ENCODE measurements at regions not wholly inside any gene's neighbourhood (a gene's known extent, or its start where the extent isn't known, plus 50 kb on each side); places are given as distances from the start of the nearest gene placed in this dataset.

GRCh38 chr11:104410336-104410735 is 246.4 kb upstream of the PDGFD start:
- no peaks in the 10 kb centered on the region for H3K9me3 ChIP-seq
- no peak for TF ChIP-seq CTCF (IDR thresholded peaks at IDR 0.05)
- H3K36me3 ChIP-seq (ENCODE audit: insufficient read depth in 1 of 2, low read depth in 1 of 2): no peaks in the 10 kb centered on the region
- H3K27me3 ChIP-seq (ENCODE audit: insufficient read depth in 3 of 3, low read length in 2 of 3): no peaks in the 10 kb centered on the region
- H3K27ac ChIP-seq: no peak overlapping the region
- WGBS, 3 donors: 75 to 89% (median 79%) methylated on average over 2 of the region's 2 CpGs
- intact Hi-C loops (cut with DNase I): no loop called here
- no peak for ATAC-seq
- H3K4me1 ChIP-seq: no peaks in the 10 kb centered on the region
- no peak for DNase-seq
- H3K4me3 ChIP-seq: no peak overlapping the region

- Histone ChIP-seq H3K36me3 (ENCODE audit: insufficient read depth in 1 of 2, low read depth in 1 of 2) (no peaks in the 10 kb centered on the region), H3K9me3 (no peaks in the 10 kb centered on the region), H3K27ac (no peak overlapping the region), H3K4me3 (no peak overlapping the region), H3K27me3 (ENCODE audit: insufficient read depth in 3 of 3, low read length in 2 of 3) (no peaks in the 10 kb centered on the region), H3K4me1 (no peaks in the 10 kb centered on the region)
- intact Hi-C loops (cut with DNase I): no loop called here
- DNase-seq: no peak
- TF ChIP-seq CTCF (IDR thresholded peaks at IDR 0.05): no peak
- 27 to 45% (median 29%) methylated on average over 1 of the region's 1 CpG for WGBS, 3 donors
- ATAC-seq: no peak
These were observed 244.7 kb upstream of the PDGFD start for GRCh38 chr11:104408630-104409029.

GRCh38 chr11:104405277-104405676 is 241.3 kb upstream of the PDGFD start:
- WGBS, 3 donors: 50 to 64% (median 61%) methylated on average over 1 of the region's 1 CpG
- no peaks in the 10 kb centered on the region for H3K4me1 ChIP-seq
- no peak for ATAC-seq
- H3K4me3 ChIP-seq: no peak overlapping the region
- TF ChIP-seq CTCF (IDR thresholded peaks at IDR 0.05): no peak
- no peak overlapping the region for H3K27ac ChIP-seq
- no peaks in the 10 kb centered on the region for H3K27me3 ChIP-seq (ENCODE audit: insufficient read depth in 3 of 3, low read length in 2 of 3)
- intact Hi-C loops (cut with DNase I): no loop called here
- H3K9me3 ChIP-seq: no peaks in the 10 kb centered on the region
- no peak for DNase-seq
- no peaks in the 10 kb centered on the region for H3K36me3 ChIP-seq (ENCODE audit: insufficient read depth in 1 of 2, low read depth in 1 of 2)

GRCh38 chr11:104404231-104405175 is 240.6 kb upstream of the PDGFD start:
- Histone ChIP-seq H3K27me3 (ENCODE audit: insufficient read depth in 3 of 3, low read length in 2 of 3) (no peaks in the 10 kb centered on the region), H3K36me3 (ENCODE audit: insufficient read depth in 1 of 2, low read depth in 1 of 2) (no peaks in the 10 kb centered on the region)
- peak in 1 of 4 donors; percentile 43 for ATAC-seq

More at GRCh38 chr11:104404231-104405175, 240.6 kb upstream of the PDGFD start:
- intact Hi-C loops (cut with DNase I): no loop called here
- H3K9me3 ChIP-seq: no peaks in the 10 kb centered on the region
- H3K27ac ChIP-seq: no peak overlapping the region
- DNase-seq: no peak
- H3K4me3 ChIP-seq: no peak overlapping the region
- no peaks in the 10 kb centered on the region for H3K4me1 ChIP-seq
- WGBS, 3 donors: 57 to 66% (median 64%) methylated on average over 3 of the region's 3 CpGs
- TF ChIP-seq CTCF (IDR thresholded peaks at IDR 0.05): no peak
